ENCODE measurements at regions not wholly inside any gene's neighbourhood (a gene's known extent, or its start where the extent isn't known, plus 50 kb on each side); places are given as distances from the start of the nearest gene placed in this dataset.

DNA sequence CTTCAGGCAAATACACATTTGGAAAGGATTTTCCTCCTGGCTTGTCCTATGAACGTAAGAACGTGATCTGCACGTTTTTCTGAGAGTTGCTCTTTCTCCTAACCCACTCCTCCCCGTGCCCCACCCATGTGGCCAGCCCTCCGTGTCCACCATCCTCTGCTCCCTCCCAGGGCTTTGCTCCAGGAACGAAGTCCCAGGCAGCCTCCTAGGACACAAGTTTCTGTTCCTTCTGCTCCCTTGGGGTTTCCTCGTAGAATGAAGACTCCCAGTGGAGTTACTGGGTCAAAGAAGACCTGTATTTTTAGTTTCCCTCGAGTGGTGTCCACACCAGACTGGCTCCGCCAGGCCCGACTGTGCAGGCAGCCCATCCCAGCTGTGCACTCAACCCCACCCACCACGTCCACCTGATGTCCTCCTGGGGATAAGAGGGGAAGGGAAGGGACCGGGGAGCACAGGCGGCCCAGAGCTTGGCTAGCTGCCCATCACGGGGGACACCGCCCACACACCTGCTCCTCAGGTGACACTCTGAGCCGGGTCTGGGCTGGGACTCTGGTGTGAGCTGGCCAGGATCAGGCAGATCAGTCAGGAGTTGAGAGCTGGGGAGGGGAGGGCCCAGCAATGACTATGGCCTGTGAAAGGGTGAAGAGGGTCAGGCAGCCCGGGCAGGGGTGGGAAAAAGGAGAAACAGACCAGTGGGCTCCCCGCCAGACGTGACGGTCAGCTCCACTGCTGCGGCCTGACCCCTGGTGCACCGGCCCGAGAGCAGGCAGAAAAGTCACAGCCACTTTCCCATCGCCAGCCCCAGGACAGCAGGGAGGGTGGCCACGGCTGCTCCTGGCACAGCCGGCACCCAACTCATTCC lies 54.3 kb upstream of the PPP2R2D start:
- no peak for DNase-seq

DNA sequence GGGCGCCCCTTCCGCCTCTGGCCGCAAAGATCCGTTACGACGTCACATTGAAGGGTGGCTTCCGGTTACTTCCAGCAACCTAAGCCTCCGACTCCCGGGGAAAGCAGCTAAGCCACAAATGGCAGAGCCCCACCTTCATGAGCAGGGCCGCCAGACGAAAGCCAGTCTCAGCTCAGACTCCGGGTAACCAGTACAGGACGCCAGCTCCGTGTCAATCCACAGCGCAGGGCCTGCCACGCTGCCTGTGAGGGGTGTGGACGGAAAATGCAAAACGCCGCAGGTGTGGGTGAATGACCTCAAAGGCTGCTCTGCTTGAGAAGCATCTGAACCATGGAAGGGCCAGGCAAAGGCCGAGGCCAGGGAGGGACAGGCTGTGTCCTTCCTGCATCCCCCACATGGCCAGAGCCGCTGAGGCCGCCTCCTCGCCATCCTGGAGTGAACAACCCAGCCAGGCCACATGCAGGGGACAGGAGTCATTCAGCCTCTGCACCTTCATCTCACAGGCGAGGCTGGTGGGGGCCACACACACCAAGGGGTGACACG lies 53.5 kb upstream of the PPP2R2D start:
- no peak for DNase-seq

DNA sequence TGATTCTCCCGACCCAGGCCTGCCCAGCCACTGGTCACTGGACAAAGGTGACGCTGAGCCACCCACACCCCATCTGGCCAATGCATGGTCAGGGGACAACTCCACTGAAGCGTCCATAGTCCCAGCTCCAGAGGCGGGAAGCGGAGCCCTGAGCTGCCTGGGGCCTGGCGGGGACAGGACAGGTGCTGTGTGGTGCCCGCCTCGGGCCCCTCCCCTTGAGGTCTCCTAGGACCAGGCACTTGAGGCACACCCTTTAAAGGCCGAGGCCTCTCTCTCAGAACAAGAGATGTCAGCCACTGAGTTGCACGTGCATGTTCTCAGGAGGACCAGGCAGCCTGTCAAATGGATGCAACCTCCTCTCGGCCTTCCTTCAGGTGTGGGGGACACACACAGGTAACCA lies 52.5 kb upstream of the PPP2R2D start:
- no peak for DNase-seq

DNA sequence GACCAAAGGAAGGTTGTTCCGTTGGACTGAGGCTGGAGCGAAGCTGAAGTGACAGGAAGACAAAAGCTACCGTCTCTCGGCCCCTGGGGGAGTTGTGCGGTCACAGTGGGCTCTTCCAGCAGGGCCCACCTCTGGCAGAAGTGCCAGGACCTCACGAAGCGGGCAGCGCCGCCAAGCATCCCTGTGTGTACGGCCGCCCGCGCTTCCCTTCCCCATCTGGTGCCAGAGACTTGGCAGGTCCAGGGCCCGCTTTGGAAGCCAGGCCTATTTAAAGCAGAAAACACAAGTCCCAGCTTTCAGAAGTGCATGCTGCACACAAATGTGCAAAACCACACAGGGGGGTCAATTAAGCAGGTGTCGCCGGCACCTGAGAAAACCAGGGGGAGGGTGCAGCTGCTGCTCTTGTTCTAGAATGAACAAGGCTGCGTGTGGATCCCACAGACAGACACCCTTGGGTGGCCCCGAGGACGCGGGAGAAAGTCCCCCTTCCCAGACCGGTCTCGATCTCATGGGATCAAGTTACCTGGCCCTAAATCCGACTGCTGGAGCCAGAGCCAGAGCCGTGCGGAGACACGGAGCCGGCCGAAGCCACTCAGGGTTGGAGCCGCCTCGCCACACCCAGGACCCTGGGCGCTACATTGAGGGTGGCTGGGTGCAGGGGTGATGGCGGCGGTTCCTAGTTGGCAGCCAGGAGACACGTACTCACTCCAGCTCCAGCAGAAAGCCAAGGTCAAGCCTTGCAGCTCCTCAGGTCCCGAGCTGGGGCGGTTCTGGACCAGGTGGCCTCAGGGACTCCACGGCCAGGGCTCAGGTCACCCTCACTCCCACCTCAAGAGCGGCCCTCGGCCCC lies 51.8 kb upstream of the PPP2R2D start:
- no peak for DNase-seq

DNA sequence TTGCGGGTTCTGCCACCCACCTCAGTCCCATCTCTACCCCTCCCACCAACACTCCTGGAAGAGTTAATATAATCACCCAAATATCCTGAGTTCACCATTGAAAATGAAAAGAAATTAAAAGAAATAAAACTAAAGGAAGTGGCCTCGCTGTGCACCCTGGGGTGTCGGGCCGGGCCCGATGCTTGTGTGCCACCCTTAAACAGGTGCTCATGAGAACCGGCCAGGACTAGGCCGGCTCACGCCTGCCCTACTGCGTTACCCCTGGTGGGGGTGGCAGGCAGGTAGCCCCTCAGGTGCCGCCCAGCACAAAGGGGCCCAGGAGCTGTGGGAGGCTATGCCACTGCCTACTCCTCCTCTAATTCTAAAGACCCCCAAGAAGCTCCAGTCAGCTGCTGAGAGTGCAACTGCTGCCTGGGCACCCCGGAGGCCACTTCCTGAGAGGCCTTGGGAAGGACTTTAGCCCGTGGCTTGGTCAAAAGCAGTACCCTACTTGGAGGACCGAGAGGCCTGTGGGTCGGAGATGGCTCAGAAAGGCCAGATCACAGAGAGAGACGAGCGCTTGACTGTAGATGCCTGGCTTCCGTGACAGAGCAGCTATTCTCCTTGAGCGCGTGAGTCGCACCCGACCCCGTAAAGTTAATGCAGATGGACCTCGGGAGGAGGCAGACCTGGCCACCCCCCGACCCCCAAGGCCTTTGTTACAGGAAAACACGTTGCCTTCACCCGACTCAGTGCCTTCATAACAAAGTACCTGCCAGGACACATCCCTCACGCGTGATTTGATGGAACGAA lies 51.0 kb upstream of the PPP2R2D start:
- DNase-seq: no peak

DNA sequence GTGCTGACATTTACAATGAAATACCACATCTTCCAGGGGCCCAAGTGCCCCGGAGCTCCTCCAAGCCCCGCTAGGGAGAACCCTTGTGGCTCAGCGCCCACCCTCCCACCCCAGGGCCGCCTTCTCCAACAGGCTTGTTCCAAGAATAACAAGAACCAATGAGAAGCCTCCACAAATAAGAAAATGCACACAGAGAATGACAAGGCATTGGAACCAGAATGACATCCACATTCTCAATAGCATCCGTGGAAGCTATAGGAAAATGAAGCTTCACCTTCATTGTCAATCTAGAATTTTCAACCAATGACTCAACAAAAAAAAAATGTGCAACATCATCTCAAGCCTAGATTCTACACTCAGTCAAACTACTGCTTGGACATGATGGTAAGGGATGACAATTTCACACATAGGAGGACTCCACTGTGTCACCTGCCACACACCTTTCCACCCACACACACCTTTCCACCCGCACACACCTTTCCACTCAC lies 50.4 kb upstream of the PPP2R2D start:
- no peak for DNase-seq

Data from activated CD8-positive, alpha-beta memory T cell treated with anti-CD3 and anti-CD28 coated beads, Interleukin-2, amount 50 U/mL, for 4 hours (primary cell).